Brain microvascular endothelial cell (primary cell): ENCODE measurements at regions not wholly inside any gene's neighbourhood (a gene's known extent, or its start where the extent isn't known, plus 50 kb on each side); places are given as distances from the start of the nearest gene placed in this dataset.

ENCODE experiments used
- DNase-seq: peaks from one replicate; pipeline ENCODE4 v3.0.0-alpha.2; 2020
- H3K27ac ChIP-seq: fragments of 250-450 bp; sonication (Bioruptor Pico); 2 replicates; pipeline ENCODE4 v1.5.1; 2020; ENCODE audit warnings: mild to moderate bottlenecking, moderate library complexity
- H3K27me3 ChIP-seq: fragments of 250-450 bp; sonication (Bioruptor Pico); replicated peaks from 2 replicates; pipeline ENCODE4 v1.5.1; 2020; ENCODE audit warnings: mild to moderate bottlenecking
- H3K36me3 ChIP-seq: fragments of 250-450 bp; sonication (Bioruptor Pico); replicated peaks from 2 replicates; pipeline ENCODE4 v1.5.1; 2020; ENCODE audit warnings: mild to moderate bottlenecking
- H3K4me3 ChIP-seq: 2 replicates; pipeline ENCODE4 v1.5.1; 2011; ENCODE audit warnings: low read depth, mild to moderate bottlenecking, control low read depth, low read length, moderate library complexity
- in situ Hi-C: cut with HindIII; loops from 2 replicates; pipeline ENCODE4 v1.10.0; 2017; ENCODE audit warnings: low sequenced_read_pairs, low pct_ligation_motif_present
- TF ChIP-seq, protein P1 (sequence below): IDR thresholded peaks from 2 replicates; pipeline ENCODE4 v1.5.1; 2011; ENCODE audit warnings: low read depth, mild to moderate bottlenecking, moderate library complexity, low read length, control low read depth, inconsistent platforms; ENCODE audit errors: missing control alignments

DNA sequence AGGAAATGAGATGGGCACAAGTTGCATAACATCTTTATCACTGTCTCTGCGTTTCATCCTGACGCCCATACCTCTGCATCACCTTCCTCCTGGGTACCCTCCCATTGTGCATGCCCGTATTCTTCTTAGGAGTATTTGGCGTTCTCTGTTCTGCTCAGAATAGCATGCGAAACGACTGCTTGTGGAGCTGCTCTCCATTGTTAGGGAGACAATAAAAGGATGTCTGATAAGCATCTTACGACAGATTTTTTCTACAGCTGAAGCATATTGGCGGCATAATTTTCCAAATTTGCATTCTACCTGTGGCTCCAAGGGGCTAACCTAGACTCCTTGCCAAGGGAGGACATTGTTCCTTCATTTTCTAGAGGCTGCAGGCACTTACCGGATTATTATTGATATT lies 118.6 kb downstream of the EDN1 start:
- Histone ChIP-seq H3K36me3 (no peaks in the 10 kb centered on the region), H3K27ac (no peak overlapping the region), H3K27me3 (no peaks in the 10 kb centered on the region), H3K4me3 (no peak overlapping the region)
- TF ChIP-seq, protein P1, sequence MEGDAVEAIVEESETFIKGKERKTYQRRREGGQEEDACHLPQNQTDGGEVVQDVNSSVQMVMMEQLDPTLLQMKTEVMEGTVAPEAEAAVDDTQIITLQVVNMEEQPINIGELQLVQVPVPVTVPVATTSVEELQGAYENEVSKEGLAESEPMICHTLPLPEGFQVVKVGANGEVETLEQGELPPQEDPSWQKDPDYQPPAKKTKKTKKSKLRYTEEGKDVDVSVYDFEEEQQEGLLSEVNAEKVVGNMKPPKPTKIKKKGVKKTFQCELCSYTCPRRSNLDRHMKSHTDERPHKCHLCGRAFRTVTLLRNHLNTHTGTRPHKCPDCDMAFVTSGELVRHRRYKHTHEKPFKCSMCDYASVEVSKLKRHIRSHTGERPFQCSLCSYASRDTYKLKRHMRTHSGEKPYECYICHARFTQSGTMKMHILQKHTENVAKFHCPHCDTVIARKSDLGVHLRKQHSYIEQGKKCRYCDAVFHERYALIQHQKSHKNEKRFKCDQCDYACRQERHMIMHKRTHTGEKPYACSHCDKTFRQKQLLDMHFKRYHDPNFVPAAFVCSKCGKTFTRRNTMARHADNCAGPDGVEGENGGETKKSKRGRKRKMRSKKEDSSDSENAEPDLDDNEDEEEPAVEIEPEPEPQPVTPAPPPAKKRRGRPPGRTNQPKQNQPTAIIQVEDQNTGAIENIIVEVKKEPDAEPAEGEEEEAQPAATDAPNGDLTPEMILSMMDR = no peak
- DNase-seq = no peak
- in situ Hi-C loops = no loop called here

DNA sequence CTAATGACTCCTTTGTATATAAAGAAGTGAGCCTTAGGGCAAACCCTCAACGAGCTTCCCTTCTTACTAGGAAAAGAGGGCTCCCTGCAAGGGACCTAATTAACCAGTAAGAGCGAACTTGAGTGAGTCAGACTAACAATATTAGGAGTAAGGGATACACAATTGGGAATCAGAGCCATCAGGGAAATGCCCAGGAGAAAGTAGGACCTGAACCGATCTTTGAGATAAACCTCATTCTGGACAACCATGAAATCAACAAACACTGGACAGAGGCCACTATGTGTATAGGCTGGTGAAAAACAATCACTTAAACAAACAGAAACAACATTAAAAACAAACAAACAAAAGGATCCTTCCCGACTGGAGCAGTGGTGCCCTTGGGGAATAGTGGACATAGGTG lies 120.8 kb downstream of the EDN1 start:
- no peak for DNase-seq
- Histone ChIP-seq H3K36me3 (no peaks in the 10 kb centered on the region), H3K27ac (no peak overlapping the region), H3K4me3 (no peak overlapping the region), H3K27me3 (no peaks in the 10 kb centered on the region)
- TF ChIP-seq, protein P1 = no peak
- in situ Hi-C loops = no loop called here

DNA sequence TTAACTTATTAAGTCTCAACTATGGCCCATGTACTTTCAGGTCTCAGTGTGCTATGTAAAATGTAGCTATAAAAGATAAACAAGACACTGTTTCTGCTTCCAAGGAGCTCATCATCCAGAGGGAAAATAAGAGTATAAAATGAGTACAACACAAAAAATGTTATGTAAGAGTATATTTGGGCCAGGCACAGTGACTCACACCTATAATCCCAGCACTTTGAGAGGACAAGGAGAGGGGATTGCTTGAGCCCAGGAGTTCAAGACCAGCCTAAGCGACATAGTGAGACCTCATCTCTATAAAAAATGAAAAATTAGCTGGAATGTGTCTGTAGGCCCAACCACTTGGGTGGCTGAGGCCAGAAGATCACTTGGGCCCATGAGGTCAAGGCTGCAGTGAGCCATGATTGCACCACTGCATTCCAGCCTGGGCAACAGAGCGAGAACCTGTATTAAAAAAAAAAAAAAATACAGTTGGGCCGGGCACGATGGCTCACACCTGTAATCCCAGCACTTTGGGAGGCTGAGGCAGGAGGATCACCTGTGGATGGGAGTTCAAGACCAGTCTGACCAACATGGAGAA lies 124.0 kb downstream of the EDN1 start:
- H3K4me3 ChIP-seq = no peak overlapping the region
- no peaks in the 10 kb centered on the region for H3K36me3 ChIP-seq
- TF ChIP-seq, protein P1 = no peak
- DNase-seq = no peak
- no peak overlapping the region for H3K27ac ChIP-seq
- H3K27me3 ChIP-seq = no peaks in the 10 kb centered on the region
- in situ Hi-C loops = no loop called here

DNA sequence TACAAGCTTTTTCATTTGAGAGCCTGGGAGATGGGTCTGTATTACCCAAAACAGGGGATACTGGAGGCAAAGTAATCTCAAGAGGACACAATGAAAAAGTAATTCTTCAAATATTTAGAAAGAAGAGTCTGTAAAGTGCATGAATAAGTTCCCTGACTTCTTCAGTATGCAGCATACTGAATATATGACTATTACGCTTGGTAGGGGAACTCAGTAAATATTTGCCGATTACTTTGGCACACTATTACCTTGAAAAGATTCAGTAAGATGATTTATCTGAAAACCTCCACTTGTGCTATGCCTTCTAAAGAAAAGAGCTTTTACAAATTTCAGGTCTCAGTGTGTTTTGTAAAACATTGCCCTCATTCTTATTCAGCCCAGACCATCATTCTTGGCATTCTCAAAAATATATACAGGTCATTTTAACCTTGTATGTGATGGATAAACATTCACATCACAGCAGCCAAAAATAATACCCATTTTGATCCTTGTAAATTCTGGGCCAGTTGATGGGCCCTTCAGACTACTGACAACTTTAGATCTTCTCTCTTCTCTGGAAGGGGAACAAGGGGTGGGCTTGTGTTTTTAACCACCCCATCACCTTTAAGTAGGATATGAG lies 125.9 kb downstream of the EDN1 start:
- no peak for DNase-seq
- Histone ChIP-seq H3K36me3 (no peaks in the 10 kb centered on the region), H3K27me3 (no peaks in the 10 kb centered on the region), H3K27ac (no peak overlapping the region), H3K4me3 (no peak overlapping the region)
- TF ChIP-seq, protein P1 = no peak
- in situ Hi-C loops = no loop called here

DNA sequence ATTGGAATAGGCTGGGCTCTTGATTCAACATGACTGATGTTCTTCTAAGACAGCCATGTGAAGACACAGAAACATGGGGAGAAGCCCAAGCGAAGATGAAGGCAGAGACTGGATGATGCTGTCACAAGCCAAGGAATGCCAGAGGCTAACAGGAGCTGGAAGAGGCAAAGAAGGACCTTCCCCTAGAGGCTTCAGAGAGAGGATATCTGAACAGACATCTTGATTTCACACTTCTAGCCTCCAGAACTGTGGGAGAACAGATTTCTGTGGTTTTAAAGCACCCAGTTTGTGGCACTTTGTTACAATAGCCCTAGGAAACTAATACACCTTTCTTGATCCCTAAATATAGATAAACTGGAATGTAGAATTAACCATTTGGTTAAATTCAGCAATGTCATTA lies 127.0 kb downstream of the EDN1 start:
- H3K27me3 ChIP-seq = no peaks in the 10 kb centered on the region
- TF ChIP-seq, protein P1 = no peak
- H3K27ac ChIP-seq = no peak overlapping the region
- in situ Hi-C loops = no loop called here
- no peak overlapping the region for H3K4me3 ChIP-seq
- H3K36me3 ChIP-seq = no peaks in the 10 kb centered on the region
- DNase-seq = no peak

DNA sequence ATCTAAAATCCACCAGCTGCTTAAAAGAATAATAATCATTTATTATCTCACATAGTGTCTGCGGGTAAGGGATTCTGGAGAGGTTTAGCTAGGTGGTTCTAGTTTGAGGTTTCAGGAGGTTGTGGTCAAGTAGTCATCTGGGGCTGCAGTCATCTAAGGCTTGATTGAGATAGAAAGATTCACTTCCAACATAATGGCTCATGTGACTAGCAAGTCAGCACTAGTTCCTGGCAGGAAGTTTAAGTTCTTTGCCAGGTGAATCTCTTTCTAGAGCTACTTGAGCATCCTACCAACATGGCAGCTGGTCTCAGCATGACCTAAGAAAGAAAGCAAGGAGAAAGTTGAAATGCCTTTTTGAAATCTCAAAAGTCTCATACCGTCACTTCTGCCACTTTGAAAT lies 128.8 kb downstream of the EDN1 start:
- H3K27me3 ChIP-seq = no peaks in the 10 kb centered on the region
- in situ Hi-C loops = no loop called here
- no peak for DNase-seq
- H3K4me3 ChIP-seq = no peak overlapping the region
- no peak overlapping the region for H3K27ac ChIP-seq
- H3K36me3 ChIP-seq = no peaks in the 10 kb centered on the region
- TF ChIP-seq, protein P1 = no peak
